DND-41 (cell line): ENCODE measurements at regions not wholly inside any gene's neighbourhood (a gene's known extent, or its start where the extent isn't known, plus 50 kb on each side); places are given as distances from the start of the nearest gene placed in this dataset.

Experiments used
- EZH2 ChIP-seq: IDR thresholded peaks from 3 replicates; pipeline ENCODE4 v1.6.1; 2012; ENCODE audit warnings: borderline replicate concordance, low read depth, mild to moderate bottlenecking, moderate library complexity, low read length, inconsistent platforms; ENCODE audit not compliant: severe bottlenecking
- TF ChIP-seq, protein P1 (sequence below): IDR thresholded peaks from 2 replicates; pipeline ENCODE4 v1.5.1; 2012; ENCODE audit warnings: borderline replicate concordance, low read length, moderate library complexity, mild to moderate bottlenecking; ENCODE audit not compliant: poor library complexity, severe bottlenecking; ENCODE audit errors: extremely low read depth

GRCh38 chr4:44861756-44862155 lies 135.4 kb upstream of the GNPDA2 start:
- TF ChIP-seq, protein P1, sequence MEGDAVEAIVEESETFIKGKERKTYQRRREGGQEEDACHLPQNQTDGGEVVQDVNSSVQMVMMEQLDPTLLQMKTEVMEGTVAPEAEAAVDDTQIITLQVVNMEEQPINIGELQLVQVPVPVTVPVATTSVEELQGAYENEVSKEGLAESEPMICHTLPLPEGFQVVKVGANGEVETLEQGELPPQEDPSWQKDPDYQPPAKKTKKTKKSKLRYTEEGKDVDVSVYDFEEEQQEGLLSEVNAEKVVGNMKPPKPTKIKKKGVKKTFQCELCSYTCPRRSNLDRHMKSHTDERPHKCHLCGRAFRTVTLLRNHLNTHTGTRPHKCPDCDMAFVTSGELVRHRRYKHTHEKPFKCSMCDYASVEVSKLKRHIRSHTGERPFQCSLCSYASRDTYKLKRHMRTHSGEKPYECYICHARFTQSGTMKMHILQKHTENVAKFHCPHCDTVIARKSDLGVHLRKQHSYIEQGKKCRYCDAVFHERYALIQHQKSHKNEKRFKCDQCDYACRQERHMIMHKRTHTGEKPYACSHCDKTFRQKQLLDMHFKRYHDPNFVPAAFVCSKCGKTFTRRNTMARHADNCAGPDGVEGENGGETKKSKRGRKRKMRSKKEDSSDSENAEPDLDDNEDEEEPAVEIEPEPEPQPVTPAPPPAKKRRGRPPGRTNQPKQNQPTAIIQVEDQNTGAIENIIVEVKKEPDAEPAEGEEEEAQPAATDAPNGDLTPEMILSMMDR = no peak
- no peak for TF ChIP-seq EZH2
